ENCODE measurements at regions not wholly inside any gene's neighbourhood (a gene's known extent, or its start where the extent isn't known, plus 50 kb on each side); places are given as distances from the start of the nearest gene placed in this dataset.

GRCh38 chr21:28752131-28752530 lies 240.5 kb downstream of the LTN1 start:
- DNase-seq (ENCODE audit: low spot score) = no peak

- no peak for DNase-seq (ENCODE audit: low spot score)
Observed at GRCh38 chr21:28751176-28751575, 241.5 kb downstream of the LTN1 start.

GRCh38 chr21:28750565-28750964 lies 242.1 kb downstream of the LTN1 start:
- DNase-seq (ENCODE audit: low spot score) = no peak

GRCh38 chr21:28749536-28749935 lies 243.1 kb downstream of the LTN1 start:
- DNase-seq (ENCODE audit: low spot score) = no peak

GRCh38 chr21:28747464-28747863 lies 245.2 kb downstream of the LTN1 start:
- DNase-seq (ENCODE audit: low spot score) = no peak

- no peak for DNase-seq (ENCODE audit: low spot score)
Observed at GRCh38 chr21:28746166-28746565, 246.5 kb downstream of the LTN1 start.

- peak; percentile 80 for DNase-seq (ENCODE audit: low spot score)
Observed at GRCh38 chr21:28745131-28746016, 247.3 kb downstream of the LTN1 start.

- no peak for DNase-seq (ENCODE audit: low spot score)
Observed at GRCh38 chr21:28743723-28744122, 249.0 kb downstream of the LTN1 start.

GRCh38 chr21:28742527-28742926 lies 250.2 kb downstream of the LTN1 start:
- DNase-seq (ENCODE audit: low spot score) = peak; percentile 40

- no peak for DNase-seq (ENCODE audit: low spot score)
Observed at GRCh38 chr21:28740125-28740524, 252.6 kb downstream of the LTN1 start.

- DNase-seq (ENCODE audit: low spot score) = no peak
Observed at GRCh38 chr21:28738882-28739281, 253.8 kb downstream of the LTN1 start.

- no peak for DNase-seq (ENCODE audit: low spot score)
Observed at GRCh38 chr21:28738420-28738704, 254.3 kb downstream of the LTN1 start.

- DNase-seq (ENCODE audit: low spot score) = peak; percentile 18
Observed at GRCh38 chr21:28737674-28738419, 254.8 kb downstream of the LTN1 start.

- no peak for DNase-seq (ENCODE audit: low spot score)
Observed at GRCh38 chr21:28734522-28735175, 258.0 kb downstream of the LTN1 start.

- DNase-seq (ENCODE audit: low spot score) = no peak
Observed at GRCh38 chr21:28731700-28732321, 260.9 kb downstream of the LTN1 start.

GRCh38 chr21:28729887-28730286 lies 262.8 kb downstream of the LTN1 start:
- DNase-seq (ENCODE audit: low spot score) = no peak

GRCh38 chr21:28727809-28728208 lies 264.9 kb downstream of the LTN1 start:
- DNase-seq (ENCODE audit: low spot score) = no peak

- no peak for DNase-seq (ENCODE audit: low spot score)
Observed at GRCh38 chr21:28725396-28725795, 267.3 kb downstream of the LTN1 start.

GRCh38 chr21:28723646-28724045 lies 269.0 kb downstream of the LTN1 start:
- DNase-seq (ENCODE audit: low spot score) = no peak

- DNase-seq (ENCODE audit: low spot score) = no peak
Observed at GRCh38 chr21:28719723-28720122, 273.0 kb downstream of the LTN1 start.

- DNase-seq (ENCODE audit: low spot score) = no peak
Observed at GRCh38 chr21:28714777-28715464, 277.8 kb downstream of the LTN1 start.

- no peak for DNase-seq (ENCODE audit: low spot score)
Observed at GRCh38 chr21:28712411-28712810, 280.3 kb downstream of the LTN1 start.

Measured in A172 (cell line).